ENCODE measurements at regions not wholly inside any gene's neighbourhood (a gene's known extent, or its start where the extent isn't known, plus 50 kb on each side); places are given as distances from the start of the nearest gene placed in this dataset.

GRCh38 chr3:111143-112069, 85.2 kb upstream of the CHL1 start:
- no peaks in the 10 kb centered on the region for H3K4me1 ChIP-seq (ENCODE audit: control insufficient read depth in 2 of 3, insufficient read depth in 2 of 3, low read depth in 1 of 3, low read length in 3 of 3)
- intact Hi-C loops (cut with DNase I): no loop called here
- H3K9ac ChIP-seq (ENCODE audit: low read length in 3 of 3): no peak overlapping the region
- H3K4me3 ChIP-seq (ENCODE audit: low read length in 3 of 3): no peak overlapping the region
- no peak for DNase-seq
- H3K36me3 ChIP-seq (ENCODE audit: control insufficient read depth in 2 of 3, insufficient read depth in 3 of 3, low read length in 3 of 3): no peaks in the 10 kb centered on the region
- TF ChIP-seq, protein P1, sequence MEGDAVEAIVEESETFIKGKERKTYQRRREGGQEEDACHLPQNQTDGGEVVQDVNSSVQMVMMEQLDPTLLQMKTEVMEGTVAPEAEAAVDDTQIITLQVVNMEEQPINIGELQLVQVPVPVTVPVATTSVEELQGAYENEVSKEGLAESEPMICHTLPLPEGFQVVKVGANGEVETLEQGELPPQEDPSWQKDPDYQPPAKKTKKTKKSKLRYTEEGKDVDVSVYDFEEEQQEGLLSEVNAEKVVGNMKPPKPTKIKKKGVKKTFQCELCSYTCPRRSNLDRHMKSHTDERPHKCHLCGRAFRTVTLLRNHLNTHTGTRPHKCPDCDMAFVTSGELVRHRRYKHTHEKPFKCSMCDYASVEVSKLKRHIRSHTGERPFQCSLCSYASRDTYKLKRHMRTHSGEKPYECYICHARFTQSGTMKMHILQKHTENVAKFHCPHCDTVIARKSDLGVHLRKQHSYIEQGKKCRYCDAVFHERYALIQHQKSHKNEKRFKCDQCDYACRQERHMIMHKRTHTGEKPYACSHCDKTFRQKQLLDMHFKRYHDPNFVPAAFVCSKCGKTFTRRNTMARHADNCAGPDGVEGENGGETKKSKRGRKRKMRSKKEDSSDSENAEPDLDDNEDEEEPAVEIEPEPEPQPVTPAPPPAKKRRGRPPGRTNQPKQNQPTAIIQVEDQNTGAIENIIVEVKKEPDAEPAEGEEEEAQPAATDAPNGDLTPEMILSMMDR (IDR thresholded peaks at IDR 0.05; ENCODE audit: borderline replicate concordance, extremely low read depth, insufficient read depth): no peak
- H3K27me3 ChIP-seq (ENCODE audit: control insufficient read depth, insufficient read depth, low read length): no peaks in the 10 kb centered on the region
- no peaks in the 10 kb centered on the region for H3K9me3 ChIP-seq (ENCODE audit: control insufficient read depth in 2 of 3, insufficient read depth in 1 of 3, low read length in 3 of 3)
- FAIRE-seq: no peak
- H3K27ac ChIP-seq (ENCODE audit: low read depth in 2 of 2, low read length in 2 of 2): no peak overlapping the region

DNA sequence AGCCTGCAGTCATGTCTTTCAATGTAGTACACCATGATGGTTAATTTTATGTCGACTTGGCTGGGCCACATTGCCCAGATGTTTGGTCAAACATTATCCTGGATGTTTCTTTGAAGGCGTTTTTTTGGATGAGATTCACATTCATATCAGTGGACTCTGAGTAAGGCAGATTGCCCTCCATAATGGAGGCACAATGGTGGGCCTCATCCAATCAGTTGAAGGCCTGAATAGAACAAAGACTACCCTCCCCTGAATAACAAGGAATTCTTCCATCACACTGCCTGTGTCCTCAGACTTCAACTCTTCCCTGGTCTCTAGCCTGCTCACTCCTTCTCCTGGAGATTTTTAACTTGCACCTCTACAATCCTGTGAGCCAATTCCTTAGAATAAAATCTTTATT, 83.8 kb upstream of the CHL1 start:
- H3K36me3 ChIP-seq (ENCODE audit: control insufficient read depth in 2 of 3, insufficient read depth in 3 of 3, low read length in 3 of 3): no peaks in the 10 kb centered on the region
- H3K9ac ChIP-seq (ENCODE audit: low read length in 3 of 3): no peak overlapping the region
- DNase-seq (no peak), FAIRE-seq (no peak)
- no peak overlapping the region for H3K27ac ChIP-seq (ENCODE audit: low read depth in 2 of 2, low read length in 2 of 2)
- no peak overlapping the region for H3K4me3 ChIP-seq (ENCODE audit: low read length in 3 of 3)
- TF ChIP-seq, protein P1 (IDR thresholded peaks at IDR 0.05; ENCODE audit: borderline replicate concordance, extremely low read depth, insufficient read depth): no peak
- no peaks in the 10 kb centered on the region for H3K27me3 ChIP-seq (ENCODE audit: control insufficient read depth, insufficient read depth, low read length)
- no peaks in the 10 kb centered on the region for H3K9me3 ChIP-seq (ENCODE audit: control insufficient read depth in 2 of 3, insufficient read depth in 1 of 3, low read length in 3 of 3)
- intact Hi-C loops (cut with DNase I): no loop called here
- H3K4me1 ChIP-seq (ENCODE audit: control insufficient read depth in 2 of 3, insufficient read depth in 2 of 3, low read depth in 1 of 3, low read length in 3 of 3): no peaks in the 10 kb centered on the region

- TF ChIP-seq, protein P1 (IDR thresholded peaks at IDR 0.05; ENCODE audit: borderline replicate concordance, extremely low read depth, insufficient read depth): no peak
- H3K27me3 ChIP-seq (ENCODE audit: control insufficient read depth, insufficient read depth, low read length): no peaks in the 10 kb centered on the region
- no peaks in the 10 kb centered on the region for H3K4me1 ChIP-seq (ENCODE audit: control insufficient read depth in 2 of 3, insufficient read depth in 2 of 3, low read depth in 1 of 3, low read length in 3 of 3)
- FAIRE-seq (no peak), DNase-seq (no peak)
- intact Hi-C loops (cut with DNase I): no loop called here
- no peak overlapping the region for H3K9ac ChIP-seq (ENCODE audit: low read length in 3 of 3)
- H3K36me3 ChIP-seq (ENCODE audit: control insufficient read depth in 2 of 3, insufficient read depth in 3 of 3, low read length in 3 of 3): no peaks in the 10 kb centered on the region
- no peak overlapping the region for H3K27ac ChIP-seq (ENCODE audit: low read depth in 2 of 2, low read length in 2 of 2)
- no peaks in the 10 kb centered on the region for H3K9me3 ChIP-seq (ENCODE audit: control insufficient read depth in 2 of 3, insufficient read depth in 1 of 3, low read length in 3 of 3)
- H3K4me3 ChIP-seq (ENCODE audit: low read length in 3 of 3): no peak overlapping the region
Observed at GRCh38 chr3:118666-119065, 77.9 kb upstream of the CHL1 start.

Measured in kidney (tissue), 13 donors.